ENCODE measurements at regions not wholly inside any gene's neighbourhood (a gene's known extent, or its start where the extent isn't known, plus 50 kb on each side); places are given as distances from the start of the nearest gene placed in this dataset.

DNA sequence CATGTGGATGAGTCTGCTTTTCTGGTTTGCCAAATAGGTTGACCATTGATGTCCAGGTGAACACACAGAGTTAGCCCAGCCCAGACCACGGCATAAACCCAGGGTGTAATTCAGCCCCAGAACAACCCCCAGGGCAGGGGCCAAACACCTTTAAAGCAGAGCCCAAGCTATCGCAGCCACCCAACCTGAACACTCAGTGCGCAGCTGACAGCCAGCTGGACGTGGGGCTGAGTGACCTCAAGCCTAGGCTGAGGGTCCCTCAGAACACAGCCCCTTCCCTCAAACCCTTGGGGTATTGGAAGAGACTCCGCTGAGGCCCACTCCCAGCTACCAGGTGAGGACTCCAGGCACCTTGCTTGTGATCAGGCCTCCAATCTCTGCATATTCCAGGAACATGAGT, 161.5 kb upstream of the NECTIN1 start:
- ChIA-PET POLR2A (ENCODE audit: unreplicated experiment) (no interaction called here), CTCF (no interaction called here)
- intact Hi-C loops (cut with micrococcal nuclease) (no loop called here), dilution Hi-C loops (cut with HindIII; ENCODE audit: low sequenced_read_pairs, unreplicated experiment) (no loop called here), in situ Hi-C loops (cut with MboI; ENCODE audit: low sequenced_read_pairs) (no loop called here)
- Histone ChIP-seq H2AFZ (replicated peaks; ENCODE audit: low read length, poor library complexity) (no peak overlapping the region), H4K8ac (ENCODE audit: low read depth in 2 of 2, low read length in 2 of 2) (no peak overlapping the region), H3K4ac (ENCODE audit: low read depth, low read length) (no peak overlapping the region), H3K79me1 (ENCODE audit: low read depth in 1 of 2, low read length in 2 of 2) (no peaks in the 10 kb centered on the region), H3K14ac (replicated peaks; ENCODE audit: low read depth, low read length) (no peak overlapping the region), H2BK20ac (ENCODE audit: low read depth, low read length) (no peak overlapping the region), H4K20me1 (ENCODE audit: insufficient read depth, low read length) (no peaks in the 10 kb centered on the region), H4K5ac (ENCODE audit: low read depth, low read length) (no peak overlapping the region), H3K27ac (ENCODE audit: insufficient read depth, low read length) (no peak overlapping the region), H3K4me1 (ENCODE audit: control insufficient read depth, insufficient read depth, low read length) (no peaks in the 10 kb centered on the region), H3K27me3 (ENCODE audit: control insufficient read depth, insufficient read depth, low read length) (peaks cover 26% of the 10 kb centered on the region), H3K9me1 (ENCODE audit: insufficient read depth, low read length) (no peaks in the 10 kb centered on the region), H3K36me3 (ENCODE audit: control insufficient read depth, insufficient read depth, low read length) (no peaks in the 10 kb centered on the region), H2AK5ac (ENCODE audit: low read depth, low read length) (no peak overlapping the region), H2BK5ac (ENCODE audit: low read depth, low read length, poor library complexity, severe bottlenecking) (no peak overlapping the region), H3K56ac (ENCODE audit: extremely low read depth, insufficient read depth, low read length) (no peak overlapping the region), H3K23ac (ENCODE audit: low read depth, low read length) (no peak overlapping the region), H4K91ac (ENCODE audit: insufficient read depth, low read depth, low read length) (no peak overlapping the region), H2BK15ac (ENCODE audit: low read depth, low read length) (no peak overlapping the region), H3K4me3 (ENCODE audit: insufficient read depth, low read depth, low read length) (no peak overlapping the region), H3K4me2 (ENCODE audit: low read depth, low read length) (no peak overlapping the region), H2BK120ac (ENCODE audit: low read depth, low read length) (no peak overlapping the region), H3K18ac (ENCODE audit: low read depth, low read length) (no peak overlapping the region), H3K9me3 (ENCODE audit: control insufficient read depth, insufficient read depth, low read length) (no peaks in the 10 kb centered on the region), H3K9ac (ENCODE audit: low read depth, low read length) (no peak overlapping the region), H2AK9ac (replicated peaks; ENCODE audit: low read depth, low read length, poor library complexity) (no peak overlapping the region)
- WGBS, 2 experiments (ENCODE audit: extremely low coverage in 2 of 2, insufficient read length in 1 of 2) = 40% methylated on average over 1 of the region's 5 CpGs; no CpG with 5 or more reads in 1 of the 2 experiments
- DNase-seq (no peak), ATAC-seq (ENCODE audit: low read depth) (no peak)
- BruUV-seq (replicated peaks) = no TSS peak
- no peak for TF ChIP-seq MAFK (IDR thresholded peaks at IDR 0.05; ENCODE audit: low read depth, low read length)
- TF ChIP-seq MAZ (IDR thresholded peaks at IDR 0.05; ENCODE audit: borderline replicate concordance, low read depth, low read length) = no peak
- TF ChIP-seq RAD21 (IDR thresholded peaks at IDR 0.05; ENCODE audit: low read length) = no peak
- TF ChIP-seq BHLHE40 (IDR thresholded peaks at IDR 0.05; ENCODE audit: low read depth, low read length) = no peak
- TF ChIP-seq SMC3 (IDR thresholded peaks at IDR 0.05; ENCODE audit: low read depth, low read length) = no peak
- no peak for TF ChIP-seq RCOR1 (IDR thresholded peaks at IDR 0.05; ENCODE audit: insufficient replicate concordance, low read length)
- TF ChIP-seq, protein P1, sequence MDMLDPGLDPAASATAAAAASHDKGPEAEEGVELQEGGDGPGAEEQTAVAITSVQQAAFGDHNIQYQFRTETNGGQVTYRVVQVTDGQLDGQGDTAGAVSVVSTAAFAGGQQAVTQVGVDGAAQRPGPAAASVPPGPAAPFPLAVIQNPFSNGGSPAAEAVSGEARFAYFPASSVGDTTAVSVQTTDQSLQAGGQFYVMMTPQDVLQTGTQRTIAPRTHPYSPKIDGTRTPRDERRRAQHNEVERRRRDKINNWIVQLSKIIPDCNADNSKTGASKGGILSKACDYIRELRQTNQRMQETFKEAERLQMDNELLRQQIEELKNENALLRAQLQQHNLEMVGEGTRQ (IDR thresholded peaks at IDR 0.05; ENCODE audit: low read depth, low read length) = no peak
- TF ChIP-seq CHD1 (IDR thresholded peaks at IDR 0.05; ENCODE audit: low read depth, low read length) = no peak
- no peak for TF ChIP-seq NFE2L2 (IDR thresholded peaks at IDR 0.05; ENCODE audit: low read depth, low read length)
- TF ChIP-seq FOS (IDR thresholded peaks at IDR 0.05; ENCODE audit: low read depth, low read length) = no peak
- no peak for TF ChIP-seq CEBPB (IDR thresholded peaks at IDR 0.05; ENCODE audit: low read depth, low read length)
- TF ChIP-seq, protein P2, sequence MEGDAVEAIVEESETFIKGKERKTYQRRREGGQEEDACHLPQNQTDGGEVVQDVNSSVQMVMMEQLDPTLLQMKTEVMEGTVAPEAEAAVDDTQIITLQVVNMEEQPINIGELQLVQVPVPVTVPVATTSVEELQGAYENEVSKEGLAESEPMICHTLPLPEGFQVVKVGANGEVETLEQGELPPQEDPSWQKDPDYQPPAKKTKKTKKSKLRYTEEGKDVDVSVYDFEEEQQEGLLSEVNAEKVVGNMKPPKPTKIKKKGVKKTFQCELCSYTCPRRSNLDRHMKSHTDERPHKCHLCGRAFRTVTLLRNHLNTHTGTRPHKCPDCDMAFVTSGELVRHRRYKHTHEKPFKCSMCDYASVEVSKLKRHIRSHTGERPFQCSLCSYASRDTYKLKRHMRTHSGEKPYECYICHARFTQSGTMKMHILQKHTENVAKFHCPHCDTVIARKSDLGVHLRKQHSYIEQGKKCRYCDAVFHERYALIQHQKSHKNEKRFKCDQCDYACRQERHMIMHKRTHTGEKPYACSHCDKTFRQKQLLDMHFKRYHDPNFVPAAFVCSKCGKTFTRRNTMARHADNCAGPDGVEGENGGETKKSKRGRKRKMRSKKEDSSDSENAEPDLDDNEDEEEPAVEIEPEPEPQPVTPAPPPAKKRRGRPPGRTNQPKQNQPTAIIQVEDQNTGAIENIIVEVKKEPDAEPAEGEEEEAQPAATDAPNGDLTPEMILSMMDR (conservative IDR thresholded peaks at IDR 0.05; ENCODE audit: low read depth, low read length) = no peak
- no peak for TF ChIP-seq POLR2A (IDR thresholded peaks at IDR 0.05; ENCODE audit: low read depth, low read length)
- TF ChIP-seq MXI1 (IDR thresholded peaks at IDR 0.05; ENCODE audit: borderline replicate concordance, low read depth, low read length) = no peak

All from IMR-90 (cell line).